ENCODE measurements at regions not wholly inside any gene's neighbourhood (a gene's known extent, or its start where the extent isn't known, plus 50 kb on each side); places are given as distances from the start of the nearest gene placed in this dataset.

GRCh38 chr18:61080954-61081528 lies 252.2 kb upstream of the CDH20 start:
- no peak overlapping the region for H2BK15ac ChIP-seq (ENCODE audit: low read depth, low read length)
- no peak overlapping the region for H2BK20ac ChIP-seq (ENCODE audit: low read depth, low read length)
- no peaks in the 10 kb centered on the region for H3K4me1 ChIP-seq (ENCODE audit: control insufficient read depth, insufficient read depth, low read length)
- no peak overlapping the region for H3K14ac ChIP-seq (replicated peaks; ENCODE audit: low read depth, low read length)
- H2AFZ ChIP-seq (replicated peaks; ENCODE audit: low read length, poor library complexity): no peak overlapping the region
- no peak overlapping the region for H4K5ac ChIP-seq (ENCODE audit: low read depth, low read length)
- no peak overlapping the region for H3K23ac ChIP-seq (ENCODE audit: low read depth, low read length)
- H4K8ac ChIP-seq (ENCODE audit: low read depth in 2 of 2, low read length in 2 of 2): no peak overlapping the region
- H4K20me1 ChIP-seq (ENCODE audit: insufficient read depth, low read length): no peaks in the 10 kb centered on the region
- ATAC-seq (ENCODE audit: low read depth) (no peak), DNase-seq (no peak)
- no peak overlapping the region for H3K27ac ChIP-seq (ENCODE audit: insufficient read depth, low read length)
- H2AK5ac ChIP-seq (ENCODE audit: low read depth, low read length): no peak overlapping the region
- no peak overlapping the region for H3K4ac ChIP-seq (ENCODE audit: low read depth, low read length)
- POLR2A ChIA-PET (ENCODE audit: unreplicated experiment): no interaction called here
- dilution Hi-C loops (cut with HindIII; ENCODE audit: low sequenced_read_pairs, unreplicated experiment): no loop called here
- BruUV-seq (replicated peaks): no TSS peak
- no peak overlapping the region for H2BK5ac ChIP-seq (ENCODE audit: low read depth, low read length, poor library complexity, severe bottlenecking)
- intact Hi-C loops (cut with micrococcal nuclease): no loop called here
- no peaks in the 10 kb centered on the region for H3K27me3 ChIP-seq (ENCODE audit: control insufficient read depth, insufficient read depth, low read length)
- no peak overlapping the region for H3K4me2 ChIP-seq (ENCODE audit: low read depth, low read length)
- H3K79me1 ChIP-seq (ENCODE audit: low read depth in 1 of 2, low read length in 2 of 2): no peaks in the 10 kb centered on the region
- H2AK9ac ChIP-seq (replicated peaks; ENCODE audit: low read depth, low read length, poor library complexity): no peak overlapping the region
- H3K9me3 ChIP-seq (ENCODE audit: control insufficient read depth, insufficient read depth, low read length): peaks cover 3% of the 10 kb centered on the region; the same call in 1 of the 2 replicates
- CTCF ChIA-PET: no interaction called here
- in situ Hi-C loops (cut with MboI; ENCODE audit: low sequenced_read_pairs): no loop called here
- TF ChIP-seq RCOR1 (IDR thresholded peaks at IDR 0.05; ENCODE audit: insufficient replicate concordance, low read length): no peak
- no peak for TF ChIP-seq ELK1 (IDR thresholded peaks at IDR 0.05; ENCODE audit: borderline replicate concordance, low read depth, low read length)
- TF ChIP-seq POLR2A (IDR thresholded peaks at IDR 0.05; ENCODE audit: low read depth, low read length): no peak
- no peak for TF ChIP-seq NFE2L2 (IDR thresholded peaks at IDR 0.05; ENCODE audit: low read depth, low read length)
- TF ChIP-seq CTCF (conservative IDR thresholded peaks at IDR 0.05; ENCODE audit: low read depth, low read length): no peak
- TF ChIP-seq RFX5 (IDR thresholded peaks at IDR 0.05; ENCODE audit: low read depth, low read length): no peak
- TF ChIP-seq MAFK (IDR thresholded peaks at IDR 0.05; ENCODE audit: low read depth, low read length): no peak
- TF ChIP-seq MAZ (IDR thresholded peaks at IDR 0.05; ENCODE audit: borderline replicate concordance, low read depth, low read length): no peak
- no peak for TF ChIP-seq BHLHE40 (IDR thresholded peaks at IDR 0.05; ENCODE audit: low read depth, low read length)
- no peak overlapping the region for H3K56ac ChIP-seq (ENCODE audit: extremely low read depth, insufficient read depth, low read length)
- H3K9ac ChIP-seq (ENCODE audit: low read depth, low read length): no peak overlapping the region
- no peak overlapping the region for H4K91ac ChIP-seq (ENCODE audit: insufficient read depth, low read depth, low read length)
- no peak overlapping the region for H2BK120ac ChIP-seq (ENCODE audit: low read depth, low read length)
- no peaks in the 10 kb centered on the region for H3K9me1 ChIP-seq (ENCODE audit: insufficient read depth, low read length)
- no peaks in the 10 kb centered on the region for H3K36me3 ChIP-seq (ENCODE audit: control insufficient read depth, insufficient read depth, low read length)
- no peak overlapping the region for H3K18ac ChIP-seq (ENCODE audit: low read depth, low read length)
- 20% methylated on average over 1 of the region's 3 CpGs; no CpG with 5 or more reads in 1 of the 2 experiments for WGBS, 2 experiments (ENCODE audit: extremely low coverage in 2 of 2, insufficient read length in 1 of 2)
- H3K4me3 ChIP-seq (ENCODE audit: insufficient read depth, low read depth, low read length): no peak overlapping the region

Measured in IMR-90 (cell line).